Stomach (tissue), 4 donors: ENCODE measurements at regions not wholly inside any gene's neighbourhood (a gene's known extent, or its start where the extent isn't known, plus 50 kb on each side); places are given as distances from the start of the nearest gene placed in this dataset.

Experiments
- POLR2A ChIP-seq, 4 donors: fragments of 450-650 bp; IDR thresholded peaks; one replicate each; pipeline ENCODE4 v1.6.1; 2016; ENCODE audit warnings: antibody characterized with exemption in 4 of 4, control low read depth in 2 of 4, mild to moderate bottlenecking in 1 of 4, moderate library complexity in 1 of 4
- POLR2AphosphoS5 ChIP-seq, 3 donors: sonication (generic); formaldehyde crosslinking; IDR thresholded peaks; one replicate each; pipeline ENCODE4 v1.6.1; 2016; ENCODE audit warnings: antibody characterized with exemption in 3 of 3
- TF ChIP-seq, protein P1 (sequence below), 7 experiments: fragments of 450-650 bp in 4 of 7; fragments of 200-600 bp in 3 of 7; sonication (generic) in 3 of 7; IDR thresholded peaks; one replicate each; pipeline ENCODE4 v1.5.1; 2016 to 2019; ENCODE audit warnings: antibody characterized with exemption in 7 of 7, control low read depth in 2 of 7, mild to moderate bottlenecking in 1 of 7

DNA sequence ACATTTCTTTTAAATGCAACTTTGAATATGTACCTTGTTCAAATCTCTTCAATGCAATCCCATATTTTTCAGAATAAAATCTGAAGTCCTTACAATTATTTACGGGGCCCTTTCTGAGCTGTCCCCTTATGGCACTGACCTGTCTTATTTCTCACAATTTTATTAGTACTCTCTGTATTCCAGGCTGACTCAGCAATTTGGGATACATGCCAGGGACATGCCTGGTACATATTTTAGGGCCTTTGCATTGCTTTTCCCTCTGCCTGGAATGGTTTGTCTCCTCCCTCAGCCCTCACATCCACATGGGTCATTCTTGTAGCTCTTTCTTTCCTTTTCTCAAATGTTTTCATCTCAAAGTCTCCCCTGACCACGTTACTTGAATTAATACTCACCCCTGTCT lies 172.2 kb upstream of the TECRL start:
- TF ChIP-seq POLR2A (IDR thresholded peaks at IDR 0.05): no peak
- TF ChIP-seq, protein P1, sequence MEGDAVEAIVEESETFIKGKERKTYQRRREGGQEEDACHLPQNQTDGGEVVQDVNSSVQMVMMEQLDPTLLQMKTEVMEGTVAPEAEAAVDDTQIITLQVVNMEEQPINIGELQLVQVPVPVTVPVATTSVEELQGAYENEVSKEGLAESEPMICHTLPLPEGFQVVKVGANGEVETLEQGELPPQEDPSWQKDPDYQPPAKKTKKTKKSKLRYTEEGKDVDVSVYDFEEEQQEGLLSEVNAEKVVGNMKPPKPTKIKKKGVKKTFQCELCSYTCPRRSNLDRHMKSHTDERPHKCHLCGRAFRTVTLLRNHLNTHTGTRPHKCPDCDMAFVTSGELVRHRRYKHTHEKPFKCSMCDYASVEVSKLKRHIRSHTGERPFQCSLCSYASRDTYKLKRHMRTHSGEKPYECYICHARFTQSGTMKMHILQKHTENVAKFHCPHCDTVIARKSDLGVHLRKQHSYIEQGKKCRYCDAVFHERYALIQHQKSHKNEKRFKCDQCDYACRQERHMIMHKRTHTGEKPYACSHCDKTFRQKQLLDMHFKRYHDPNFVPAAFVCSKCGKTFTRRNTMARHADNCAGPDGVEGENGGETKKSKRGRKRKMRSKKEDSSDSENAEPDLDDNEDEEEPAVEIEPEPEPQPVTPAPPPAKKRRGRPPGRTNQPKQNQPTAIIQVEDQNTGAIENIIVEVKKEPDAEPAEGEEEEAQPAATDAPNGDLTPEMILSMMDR (IDR thresholded peaks at IDR 0.05): no peak
- no peak for TF ChIP-seq POLR2AphosphoS5 (IDR thresholded peaks at IDR 0.05)
